ENCODE measurements at regions not wholly inside any gene's neighbourhood (a gene's known extent, or its start where the extent isn't known, plus 50 kb on each side); places are given as distances from the start of the nearest gene placed in this dataset.

- Mint-ChIP-seq H3K4me1 (peaks cover 25% of the 10 kb centered on the region), H3K4me3 (no peak overlapping the region), H3K27me3 (ENCODE audit: low read depth in 3 of 3) (peaks cover 1 to 7% (median 4%) of the 10 kb centered on the region in 3 donors), H3K36me3 (peaks cover 0 to 4% of the 10 kb centered on the region in 2 donors), H3K27ac (peak overlapping the region in 3 of 7 donors; percentile 32 to 63 (median 35)), H3K9me3 (peaks cover 0 to 5% (median 0%) of the 10 kb centered on the region in 7 donors)
- intact Hi-C loops (cut with micrococcal nuclease): no loop called here
- peak in 2 of 3 donors; percentile 57 to 75 for DNase-seq
- Histone ChIP-seq H4K20me1 (ENCODE audit: insufficient read depth, low read length) (no peaks in the 10 kb centered on the region), H3K27me3 (ENCODE audit: control insufficient read depth in 2 of 2, insufficient read depth in 2 of 2, low read length in 2 of 2) (no peaks in the 10 kb centered on the region), H3K4me3 (replicated peaks in 1 of 3; ENCODE audit: low read depth in 2 of 3, low read length in 3 of 3) (no peak overlapping the region), H3K9me3 (replicated peaks in 1 of 2; ENCODE audit: control insufficient read depth in 1 of 2, insufficient read depth in 1 of 2, low read length in 2 of 2) (no peaks in the 10 kb centered on the region), H3K4me2 (replicated peaks; ENCODE audit: extremely low read depth, low read length, poor library complexity, severe bottlenecking) (no peak overlapping the region), H3K9ac (ENCODE audit: insufficient read depth, low read length, poor library complexity, severe bottlenecking) (no peak overlapping the region), H3K27ac (ENCODE audit: low read depth in 1 of 2, low read length in 2 of 2) (no peak overlapping the region), H2AFZ (ENCODE audit: insufficient read depth, low read depth, low read length, poor library complexity, severe bottlenecking) (no peak overlapping the region), H3K79me2 (ENCODE audit: insufficient read depth, low read length) (no peaks in the 10 kb centered on the region), H3K36me3 (replicated peaks in 1 of 2; ENCODE audit: control insufficient read depth in 1 of 2, insufficient read depth in 2 of 2, low read length in 2 of 2) (no peaks in the 10 kb centered on the region), H3K4me1 (ENCODE audit: control insufficient read depth in 1 of 2, insufficient read depth in 2 of 2, low read length in 2 of 2) (peaks cover 19% of the 10 kb centered on the region in 2 donors)
- WGBS (ENCODE audit: insufficient coverage): 92% methylated on average over 2 of the region's 12 CpGs
- TF ChIP-seq CTCF (IDR thresholded peaks at IDR 0.05): no peak
Measured at GRCh38 chr1:235052067-235053008, 76.3 kb downstream of the TOMM20 start.

- H3K4me3 ChIP-seq (replicated peaks in 1 of 3; ENCODE audit: low read depth in 2 of 3, low read length in 3 of 3): no peak overlapping the region
- no peaks in the 10 kb centered on the region for H4K20me1 ChIP-seq (ENCODE audit: insufficient read depth, low read length)
- Mint-ChIP-seq H3K27me3 (ENCODE audit: low read depth in 3 of 3) (peaks cover 0 to 7% (median 2%) of the 10 kb centered on the region in 3 donors), H3K4me1 (peaks cover 23% of the 10 kb centered on the region), H3K36me3 (peaks cover 0 to 4% of the 10 kb centered on the region in 2 donors), H3K4me3 (no peak overlapping the region), H3K27ac (peak overlapping the region in 1 of 7 donors; percentile 10), H3K9me3 (no peaks in the 10 kb centered on the region)
- H3K27ac ChIP-seq (ENCODE audit: low read depth in 1 of 2, low read length in 2 of 2): no peak overlapping the region
- H3K9ac ChIP-seq (ENCODE audit: insufficient read depth, low read length, poor library complexity, severe bottlenecking): no peak overlapping the region
- DNase-seq: no peak
- H2AFZ ChIP-seq (ENCODE audit: insufficient read depth, low read depth, low read length, poor library complexity, severe bottlenecking): no peak overlapping the region
- no peaks in the 10 kb centered on the region for H3K79me2 ChIP-seq (ENCODE audit: insufficient read depth, low read length)
- H3K4me2 ChIP-seq (replicated peaks; ENCODE audit: extremely low read depth, low read length, poor library complexity, severe bottlenecking): no peak overlapping the region
- TF ChIP-seq CTCF (IDR thresholded peaks at IDR 0.05): no peak
- 84% methylated on average over 2 of the region's 3 CpGs for WGBS (ENCODE audit: insufficient coverage)
- H3K27me3 ChIP-seq (ENCODE audit: control insufficient read depth in 2 of 2, insufficient read depth in 2 of 2, low read length in 2 of 2): no peaks in the 10 kb centered on the region
- H3K9me3 ChIP-seq (replicated peaks in 1 of 2; ENCODE audit: control insufficient read depth in 1 of 2, insufficient read depth in 1 of 2, low read length in 2 of 2): no peaks in the 10 kb centered on the region
- no peaks in the 10 kb centered on the region for H3K36me3 ChIP-seq (replicated peaks in 1 of 2; ENCODE audit: control insufficient read depth in 1 of 2, insufficient read depth in 2 of 2, low read length in 2 of 2)
- peaks cover 19 to 20% of the 10 kb centered on the region in 2 donors for H3K4me1 ChIP-seq (ENCODE audit: control insufficient read depth in 1 of 2, insufficient read depth in 2 of 2, low read length in 2 of 2)
- intact Hi-C loops (cut with micrococcal nuclease): no loop called here
Measured at GRCh38 chr1:235051521-235051920, 77.1 kb downstream of the TOMM20 start.

All from CD14-positive monocyte (primary cell).